ENCODE measurements at regions not wholly inside any gene's neighbourhood (a gene's known extent, or its start where the extent isn't known, plus 50 kb on each side); places are given as distances from the start of the nearest gene placed in this dataset.

GRCh38 chr21:29453511-29453910 is 154.8 kb downstream of the BACH1 start:
- Histone ChIP-seq H3K27ac (ENCODE audit: extremely low read length, insufficient read depth, low read length) (no peak overlapping the region), H3K36me3 (replicated peaks in 1 of 2; ENCODE audit: control insufficient read depth in 1 of 2, insufficient read depth in 2 of 2, low read length in 2 of 2) (no peaks in the 10 kb centered on the region), H3K9ac (ENCODE audit: insufficient read depth, low read depth, low read length) (no peak overlapping the region), H3K27me3 (ENCODE audit: control insufficient read depth in 1 of 2, insufficient read depth in 2 of 2, low read length in 2 of 2) (no peaks in the 10 kb centered on the region), H3K4me1 (ENCODE audit: insufficient read depth, low read length) (no peaks in the 10 kb centered on the region), H2AFZ (ENCODE audit: low read length) (no peak overlapping the region), H3K4me2 (ENCODE audit: low read depth, low read length) (no peak overlapping the region), H3K79me2 (ENCODE audit: insufficient read depth, low read length) (no peaks in the 10 kb centered on the region), H3K4me3 (replicated peaks in 1 of 3; ENCODE audit: insufficient read depth in 1 of 3, low read depth in 2 of 3, low read length in 3 of 3) (no peak overlapping the region), H4K20me1 (ENCODE audit: insufficient read depth, low read length) (no peaks in the 10 kb centered on the region), H3K9me3 (ENCODE audit: low read length) (peaks cover 1% of the 10 kb centered on the region)
- ATAC-seq (no peak), FAIRE-seq (no peak), DNase-seq (ENCODE audit: low spot score) (no peak)
- ChIA-PET POLR2A (no interaction called here), CTCF (ENCODE audit: low intra/inter-chr PET ratio, low total read pairs) (no interaction called here)
- no TSS peak for BruUV-seq (replicated peaks)
- WGBS (ENCODE audit: low lambda C conversion rate) = 84% methylated on average over 3 of the region's 3 CpGs
- in situ Hi-C loops (cut with HindIII; ENCODE audit: extremely low pct_ligation_motif_present, low pct_unique_long_range_greater_than_20kb) = no loop called here
- intact Hi-C loops (cut with micrococcal nuclease; ENCODE audit: unreplicated experiment) = no loop called here
- no peak for TF ChIP-seq YEATS2 (CRISPR knock-in tag; IDR thresholded peaks at IDR 0.05; ENCODE audit: borderline replicate concordance)

DNA sequence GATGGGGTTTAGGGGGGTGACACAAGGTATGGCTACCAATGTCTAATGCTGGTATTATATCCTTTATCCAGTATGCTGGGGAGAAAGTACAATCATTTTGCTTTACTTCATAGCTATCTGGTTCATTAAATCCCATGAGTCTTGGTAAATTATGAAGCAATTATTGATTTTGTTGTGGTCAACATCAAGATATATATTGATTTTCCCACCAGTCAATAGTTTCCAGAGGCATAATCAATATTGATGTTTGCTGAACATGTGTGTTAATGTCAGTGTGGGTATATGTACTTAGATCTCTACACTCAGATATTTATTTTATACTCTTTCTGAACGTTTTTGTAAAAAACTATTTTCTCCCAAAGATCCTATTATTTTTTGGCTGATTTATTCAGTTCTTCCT is 155.5 kb downstream of the BACH1 start:
- TF ChIP-seq ZNF446 (CRISPR knock-in tag; IDR thresholded peaks at IDR 0.05) (no peak), KAT2B (IDR thresholded peaks at IDR 0.05; ENCODE audit: borderline replicate concordance, low read depth, low read length) (peak; percentile 94), ZNF274 (CRISPR knock-in tag; IDR thresholded peaks at IDR 0.05) (no peak)
- Histone ChIP-seq H3K4me3 (replicated peaks in 1 of 3; ENCODE audit: insufficient read depth in 1 of 3, low read depth in 2 of 3, low read length in 3 of 3) (no peak overlapping the region), H3K36me3 (replicated peaks in 1 of 2; ENCODE audit: control insufficient read depth in 1 of 2, insufficient read depth in 2 of 2, low read length in 2 of 2) (no peaks in the 10 kb centered on the region), H3K4me2 (ENCODE audit: low read depth, low read length) (no peak overlapping the region), H3K27me3 (ENCODE audit: control insufficient read depth in 1 of 2, insufficient read depth in 2 of 2, low read length in 2 of 2) (no peaks in the 10 kb centered on the region), H2AFZ (ENCODE audit: low read length) (no peak overlapping the region), H4K20me1 (ENCODE audit: insufficient read depth, low read length) (no peaks in the 10 kb centered on the region), H3K9me3 (ENCODE audit: low read length) (no peaks in the 10 kb centered on the region), H3K9ac (ENCODE audit: insufficient read depth, low read depth, low read length) (no peak overlapping the region), H3K79me2 (ENCODE audit: insufficient read depth, low read length) (no peaks in the 10 kb centered on the region), H3K27ac (ENCODE audit: extremely low read length, insufficient read depth, low read length) (no peak overlapping the region), H3K4me1 (ENCODE audit: insufficient read depth, low read length) (no peaks in the 10 kb centered on the region)
- ChIA-PET CTCF (ENCODE audit: low intra/inter-chr PET ratio, low total read pairs) (no interaction called here), POLR2A (no interaction called here)
- FAIRE-seq (no peak), DNase-seq (ENCODE audit: low spot score) (no peak), ATAC-seq (no peak)
- intact Hi-C loops (cut with micrococcal nuclease; ENCODE audit: unreplicated experiment) = no loop called here
- no TSS peak for BruUV-seq (replicated peaks)
- in situ Hi-C loops (cut with HindIII; ENCODE audit: extremely low pct_ligation_motif_present, low pct_unique_long_range_greater_than_20kb) = no loop called here
- 30% methylated on average over 1 of the region's 1 CpG for WGBS (ENCODE audit: low lambda C conversion rate)

Measured in HepG2 (cell line).